Body of pancreas (tissue), 4 donors: ENCODE measurements at regions not wholly inside any gene's neighbourhood (a gene's known extent, or its start where the extent isn't known, plus 50 kb on each side); places are given as distances from the start of the nearest gene placed in this dataset.

Experiments used
- ATAC-seq: fragments of 150-250 bp; one replicate; pipeline ENCODE4 v1.9.1; 2016
- DNase-seq, 4 donors: peaks; one replicate each; pipeline ENCODE4 v3.0.0-alpha.2; 2019
- H3K27ac ChIP-seq, 4 donors: fragments of 200-600 bp; sonication (generic); 1 replicate in 3 of 4; 2 replicates in 1 of 4; pipeline versions ENCODE4 v1.5.1 to v1.6.1; 2016 to 2019; ENCODE audit warnings: mild to moderate bottlenecking in 1 of 4, mixed read lengths in 1 of 4, moderate library complexity in 1 of 4
- H3K27me3 ChIP-seq, 2 donors: fragments of 200-600 bp; sonication (generic); one replicate each; pipeline ENCODE4 v1.6.0; 2016; ENCODE audit warnings: mild to moderate bottlenecking in 1 of 2
- H3K36me3 ChIP-seq, 2 donors: fragments of 200-600 bp; sonication (generic); replicated peaks in 1 of 2; 2 replicates each; pipeline ENCODE4 v1.5.1; 2016; ENCODE audit warnings: low read depth in 2 of 2; ENCODE audit not compliant: insufficient read depth in 1 of 2
- H3K4me1 ChIP-seq: fragments of 200-600 bp; sonication (generic); one replicate; pipeline ENCODE4 v1.6.0; 2016
- H3K4me3 ChIP-seq, 2 donors: fragments of 200-600 bp; sonication (generic); 1 replicate in 1 of 2; 2 replicates in 1 of 2; pipeline ENCODE4 v1.5.1; 2016 to 2019
- H3K9me3 ChIP-seq, 3 donors: fragments of 200-600 bp; sonication (generic); 1 replicate in 2 of 3; 2 replicates in 1 of 3; pipeline ENCODE4 v1.5.1; 2016
- CTCF ChIP-seq, 7 experiments: fragments of 450-650 bp in 4 of 7; fragments of 200-600 bp in 3 of 7; sonication (generic) in 3 of 7; IDR thresholded peaks; one replicate each; pipeline ENCODE4 v1.5.1; 2016 to 2019; ENCODE audit warnings: antibody characterized with exemption in 7 of 7
- POLR2A ChIP-seq, 3 donors: fragments of 450-650 bp; IDR thresholded peaks; one replicate each; pipeline ENCODE4 v1.6.1; 2016; ENCODE audit warnings: antibody characterized with exemption in 3 of 3, mild to moderate bottlenecking in 2 of 3
- WGBS, 2 donors: methylation state at CpG; one replicate each; pipeline ENCODE4 v1.1.5; 2017; 5-methylcytosine and 5-hydroxymethylcytosine counted together
- intact Hi-C: fragments of 100-400 bp; cut with DNase I; formaldehyde crosslinking; loops from one replicate; pipeline ENCODE4 v1.15.1; 2023

- Histone ChIP-seq H3K4me1 (no peaks in the 10 kb centered on the region), H3K27ac (no peak overlapping the region), H3K36me3 (no peaks in the 10 kb centered on the region), H3K4me3 (no peak overlapping the region), H3K27me3 (peaks cover 0 to 9% of the 10 kb centered on the region in 2 donors), H3K9me3 (no peaks in the 10 kb centered on the region)
- no peak for TF ChIP-seq CTCF (IDR thresholded peaks at IDR 0.05)
- no peak for TF ChIP-seq POLR2A (IDR thresholded peaks at IDR 0.05)
- ATAC-seq, result no peak
- no peak for DNase-seq
- 83 to 88% methylated on average over 7 of the region's 7 CpGs for WGBS, 2 donors
- intact Hi-C loops, result no loop called here
Measured at GRCh38 chr12:125247477-125247876, 182.2 kb downstream of the AACS start.

- no peaks in the 10 kb centered on the region for H3K4me1 ChIP-seq
- H3K27ac ChIP-seq, result no peak overlapping the region
- no peaks in the 10 kb centered on the region for H3K9me3 ChIP-seq
- no peaks in the 10 kb centered on the region for H3K36me3 ChIP-seq
- TF ChIP-seq CTCF (IDR thresholded peaks at IDR 0.05) (no peak), POLR2A (IDR thresholded peaks at IDR 0.05) (no peak)
- no peak overlapping the region for H3K4me3 ChIP-seq
- DNase-seq, result no peak
- peaks cover 0 to 7% of the 10 kb centered on the region in 2 donors for H3K27me3 ChIP-seq
- intact Hi-C loops, result no loop called here
- WGBS, 2 donors, result 62 to 65% methylated on average over 13 of the region's 13 CpGs
- no peak for ATAC-seq
Measured at GRCh38 chr12:125249066-125249824, 184.0 kb downstream of the AACS start.

- Histone ChIP-seq H3K4me1 (no peaks in the 10 kb centered on the region), H3K27me3 (no peaks in the 10 kb centered on the region), H3K36me3 (no peaks in the 10 kb centered on the region), H3K9me3 (no peaks in the 10 kb centered on the region), H3K27ac (no peak overlapping the region), H3K4me3 (no peak overlapping the region)
- intact Hi-C loops, result no loop called here
- WGBS, 2 donors, result 74 to 78% methylated on average over 3 to 7 of the region's 7 CpGs
- ATAC-seq (no peak), DNase-seq (no peak)
- TF ChIP-seq CTCF (IDR thresholded peaks at IDR 0.05), result no peak
- TF ChIP-seq POLR2A (IDR thresholded peaks at IDR 0.05), result no peak
Measured at GRCh38 chr12:125249932-125250331, 184.7 kb downstream of the AACS start.

- DNase-seq, result no peak
- TF ChIP-seq POLR2A (IDR thresholded peaks at IDR 0.05), result no peak
- TF ChIP-seq CTCF (IDR thresholded peaks at IDR 0.05), result no peak
- Histone ChIP-seq H3K27me3 (no peaks in the 10 kb centered on the region), H3K9me3 (no peaks in the 10 kb centered on the region), H3K27ac (no peak overlapping the region), H3K4me1 (no peaks in the 10 kb centered on the region), H3K4me3 (no peak overlapping the region), H3K36me3 (no peaks in the 10 kb centered on the region)
- intact Hi-C loops, result no loop called here
- ATAC-seq, result no peak
- WGBS, 2 donors, result 74 to 84% methylated on average over 4 of the region's 4 CpGs
Measured at GRCh38 chr12:125254236-125254635, 189.0 kb downstream of the AACS start.

DNA sequence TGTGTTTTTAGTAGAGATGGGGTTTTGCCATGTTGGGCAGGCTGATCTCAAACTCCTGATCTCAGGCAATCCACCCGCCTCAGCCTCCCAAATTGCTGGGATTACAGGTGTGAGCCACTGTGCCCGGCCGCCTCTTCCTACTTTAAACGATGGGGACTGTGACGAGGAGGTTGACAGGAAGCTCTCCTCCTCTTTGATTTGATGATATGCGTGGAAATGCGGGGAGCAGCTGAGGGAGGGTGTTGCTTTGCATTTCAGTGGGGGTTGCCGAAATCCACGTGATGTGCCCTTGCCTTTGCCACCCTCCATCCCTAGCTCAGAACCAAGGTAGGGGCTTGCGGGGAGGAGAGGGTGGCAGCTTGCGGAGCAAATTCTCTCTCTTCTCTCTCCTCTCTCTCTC, 189.6 kb downstream of the AACS start:
- intact Hi-C loops, result no loop called here
- no peak for ATAC-seq
- Histone ChIP-seq H3K27me3 (no peaks in the 10 kb centered on the region), H3K4me1 (no peaks in the 10 kb centered on the region), H3K9me3 (no peaks in the 10 kb centered on the region), H3K36me3 (no peaks in the 10 kb centered on the region), H3K27ac (no peak overlapping the region), H3K4me3 (no peak overlapping the region)
- no peak for DNase-seq
- TF ChIP-seq CTCF (IDR thresholded peaks at IDR 0.05) (no peak), POLR2A (IDR thresholded peaks at IDR 0.05) (no peak)
- WGBS, 2 donors, result 65 to 70% methylated on average over 11 of the region's 11 CpGs
